Fibroblast of villous mesenchyme (primary cell): ENCODE measurements at regions not wholly inside any gene's neighbourhood (a gene's known extent, or its start where the extent isn't known, plus 50 kb on each side); places are given as distances from the start of the nearest gene placed in this dataset.
"Not testable (repeated sequence)": the region's sequence is repeated elsewhere in the genome, so short reads cannot be mapped to it uniquely, and the experiment has no call there.

Source experiments
- DNase-seq: peaks from one replicate; pipeline ENCODE4 v3.0.0-alpha.2; 2010; ENCODE audit warnings: low read depth
- H3K4me3 ChIP-seq: 2 replicates; pipeline ENCODE4 v1.5.1; 2011; ENCODE audit warnings: low read depth, mild to moderate bottlenecking, low read length
- TF ChIP-seq, protein P1 (sequence below): IDR thresholded peaks from 2 replicates; pipeline ENCODE4 v1.5.1; 2012; ENCODE audit warnings: low read depth, mild to moderate bottlenecking, low read length; ENCODE audit not compliant: insufficient read depth

GRCh38 chr9:129309906-129310305 is 131.8 kb upstream of the IER5L start:
- TF ChIP-seq, protein P1, sequence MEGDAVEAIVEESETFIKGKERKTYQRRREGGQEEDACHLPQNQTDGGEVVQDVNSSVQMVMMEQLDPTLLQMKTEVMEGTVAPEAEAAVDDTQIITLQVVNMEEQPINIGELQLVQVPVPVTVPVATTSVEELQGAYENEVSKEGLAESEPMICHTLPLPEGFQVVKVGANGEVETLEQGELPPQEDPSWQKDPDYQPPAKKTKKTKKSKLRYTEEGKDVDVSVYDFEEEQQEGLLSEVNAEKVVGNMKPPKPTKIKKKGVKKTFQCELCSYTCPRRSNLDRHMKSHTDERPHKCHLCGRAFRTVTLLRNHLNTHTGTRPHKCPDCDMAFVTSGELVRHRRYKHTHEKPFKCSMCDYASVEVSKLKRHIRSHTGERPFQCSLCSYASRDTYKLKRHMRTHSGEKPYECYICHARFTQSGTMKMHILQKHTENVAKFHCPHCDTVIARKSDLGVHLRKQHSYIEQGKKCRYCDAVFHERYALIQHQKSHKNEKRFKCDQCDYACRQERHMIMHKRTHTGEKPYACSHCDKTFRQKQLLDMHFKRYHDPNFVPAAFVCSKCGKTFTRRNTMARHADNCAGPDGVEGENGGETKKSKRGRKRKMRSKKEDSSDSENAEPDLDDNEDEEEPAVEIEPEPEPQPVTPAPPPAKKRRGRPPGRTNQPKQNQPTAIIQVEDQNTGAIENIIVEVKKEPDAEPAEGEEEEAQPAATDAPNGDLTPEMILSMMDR, result no peak
- H3K4me3 ChIP-seq, result no peak overlapping the region
- DNase-seq, result no peak

GRCh38 chr9:129309041-129309430 is 131.0 kb upstream of the IER5L start:
- no peak overlapping the region for H3K4me3 ChIP-seq
- TF ChIP-seq, protein P1, result no peak
- DNase-seq, result no peak

DNA sequence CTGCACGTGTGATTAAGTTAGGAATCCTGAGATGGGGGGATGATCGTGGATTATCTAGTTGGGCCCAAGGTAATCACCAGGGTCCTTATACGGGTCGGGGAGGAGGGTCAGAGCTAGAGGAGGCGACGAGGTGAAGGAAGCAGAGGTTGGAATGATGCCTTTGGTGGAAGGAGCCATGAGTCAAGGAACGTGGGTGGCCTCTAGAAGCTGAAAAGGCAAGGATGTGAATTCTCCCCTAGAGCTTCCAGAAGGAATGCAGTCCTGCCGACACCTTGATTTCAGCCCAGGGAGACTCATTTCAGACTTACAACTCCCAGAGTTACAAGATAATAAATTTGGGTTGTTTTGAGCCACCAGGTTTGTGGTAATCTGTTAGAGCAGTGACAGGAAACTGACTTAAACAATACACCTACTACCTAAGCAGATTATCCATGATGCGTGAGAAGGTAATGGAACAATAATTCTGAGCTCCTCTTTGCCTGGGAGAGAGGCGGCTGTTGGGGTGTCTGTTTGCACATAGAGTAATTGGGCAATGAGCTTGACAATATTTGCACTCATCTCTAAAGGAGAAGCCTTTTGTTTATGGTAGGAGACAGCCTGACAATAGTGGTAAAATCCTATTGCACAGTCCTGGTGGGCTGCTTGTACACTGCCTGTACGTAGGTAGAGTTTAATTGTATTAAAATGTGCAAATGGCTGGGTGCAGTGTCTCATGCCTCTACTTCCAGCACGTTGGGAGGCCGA is 129.3 kb upstream of the IER5L start:
- no peak overlapping the region for H3K4me3 ChIP-seq
- DNase-seq, result no peak
- TF ChIP-seq, protein P1, result no peak

- no peak overlapping the region for H3K4me3 ChIP-seq
- TF ChIP-seq, protein P1, result no peak
- no peak for DNase-seq
These were observed 128.4 kb upstream of the IER5L start for GRCh38 chr9:129306318-129306973.

DNA sequence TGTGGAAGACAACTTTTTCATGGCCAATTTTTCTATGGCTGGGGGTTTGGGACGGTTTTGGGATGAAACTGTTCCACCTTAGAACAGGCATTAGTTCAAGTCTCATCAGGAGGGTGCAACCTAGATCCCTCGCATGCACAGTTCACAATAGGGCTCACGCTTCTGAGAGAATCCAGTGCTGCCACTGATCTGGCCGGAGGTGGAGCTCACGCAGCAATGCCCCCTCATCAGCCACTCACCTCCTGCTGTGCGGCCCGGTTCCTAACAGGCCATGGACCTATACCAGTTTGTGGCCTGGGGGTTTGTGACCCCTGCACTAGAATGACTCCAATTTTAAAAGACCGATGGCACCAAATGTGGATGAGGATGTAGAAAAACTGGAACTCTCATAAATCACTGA is 127.2 kb upstream of the IER5L start:
- no peak overlapping the region for H3K4me3 ChIP-seq
- TF ChIP-seq, protein P1, result no peak
- no peak for DNase-seq

DNA sequence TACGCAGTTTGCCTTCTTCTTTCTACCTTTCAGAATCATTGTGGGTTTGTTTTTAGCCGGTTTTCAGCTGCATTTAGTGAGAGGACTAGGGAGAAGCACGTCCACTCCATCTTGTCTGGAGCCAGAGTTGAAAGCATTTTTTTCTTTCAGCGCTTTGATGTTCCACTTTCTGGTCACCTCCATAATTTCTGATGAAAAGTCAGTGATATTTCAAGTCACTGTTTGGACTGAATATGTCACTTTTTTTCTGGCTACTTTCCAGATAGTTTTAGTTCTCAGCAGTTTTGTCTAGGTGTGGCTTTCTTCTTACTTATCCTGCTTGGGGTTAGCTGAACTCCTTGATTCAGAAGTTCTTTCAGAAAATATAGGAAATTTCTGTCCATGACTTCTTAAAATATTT is 123.9 kb upstream of the IER5L start:
- TF ChIP-seq, protein P1, result no peak
- no peak overlapping the region for H3K4me3 ChIP-seq
- DNase-seq, result no peak

DNA sequence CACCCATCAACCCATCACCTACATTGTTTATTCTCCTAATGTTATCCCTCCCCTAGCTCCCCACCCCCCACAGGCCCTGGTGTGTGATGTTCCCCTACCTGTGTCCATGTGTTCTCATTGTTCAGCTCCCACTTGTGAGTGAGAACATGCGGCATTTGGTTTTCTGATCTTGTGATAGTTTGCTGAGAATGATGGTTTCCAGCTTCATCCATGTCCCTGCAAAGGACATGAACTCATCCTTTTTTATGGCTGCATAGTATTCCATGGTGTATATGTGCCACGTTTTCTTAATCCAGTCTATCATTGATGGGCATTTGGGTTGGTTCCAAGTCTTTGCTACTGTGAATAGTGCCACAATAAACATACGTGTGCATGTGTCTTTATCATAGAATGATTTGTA is 118.1 kb upstream of the IER5L start:
- not testable (repeated sequence) for H3K4me3 ChIP-seq, DNase-seq
